ENCODE measurements at regions not wholly inside any gene's neighbourhood (a gene's known extent, or its start where the extent isn't known, plus 50 kb on each side); places are given as distances from the start of the nearest gene placed in this dataset.

DNA sequence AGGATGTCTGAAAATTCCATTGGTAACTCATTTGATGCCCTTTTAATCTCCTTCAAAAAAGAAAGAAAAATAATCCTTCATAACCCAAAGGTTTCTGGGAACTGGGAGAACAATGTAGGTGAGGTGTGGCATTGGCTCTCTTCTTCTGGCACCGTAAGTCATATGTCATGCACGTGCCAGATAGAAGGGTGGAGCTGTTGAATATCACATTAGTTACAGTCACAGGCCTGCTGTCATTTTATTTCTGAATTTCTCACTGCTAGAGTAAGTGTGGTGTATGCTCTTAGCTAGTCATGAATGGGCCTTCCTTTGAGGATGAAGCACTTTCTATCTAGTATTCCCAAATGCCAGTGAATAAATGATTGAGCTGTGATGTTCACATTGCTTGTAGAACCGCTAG, 201.8 kb upstream of the SGCD start:
- Histone ChIP-seq H3K4me1 (no peaks in the 10 kb centered on the region), H3K27ac (no peak overlapping the region), H3K9me3 (no peaks in the 10 kb centered on the region), H3K36me3 (no peaks in the 10 kb centered on the region), H3K27me3 (no peaks in the 10 kb centered on the region), H3K4me3 (replicated peaks in 1 of 3) (no peak overlapping the region)
- intact Hi-C loops (cut with DNase I), result no loop called here
- TF ChIP-seq, protein P1, sequence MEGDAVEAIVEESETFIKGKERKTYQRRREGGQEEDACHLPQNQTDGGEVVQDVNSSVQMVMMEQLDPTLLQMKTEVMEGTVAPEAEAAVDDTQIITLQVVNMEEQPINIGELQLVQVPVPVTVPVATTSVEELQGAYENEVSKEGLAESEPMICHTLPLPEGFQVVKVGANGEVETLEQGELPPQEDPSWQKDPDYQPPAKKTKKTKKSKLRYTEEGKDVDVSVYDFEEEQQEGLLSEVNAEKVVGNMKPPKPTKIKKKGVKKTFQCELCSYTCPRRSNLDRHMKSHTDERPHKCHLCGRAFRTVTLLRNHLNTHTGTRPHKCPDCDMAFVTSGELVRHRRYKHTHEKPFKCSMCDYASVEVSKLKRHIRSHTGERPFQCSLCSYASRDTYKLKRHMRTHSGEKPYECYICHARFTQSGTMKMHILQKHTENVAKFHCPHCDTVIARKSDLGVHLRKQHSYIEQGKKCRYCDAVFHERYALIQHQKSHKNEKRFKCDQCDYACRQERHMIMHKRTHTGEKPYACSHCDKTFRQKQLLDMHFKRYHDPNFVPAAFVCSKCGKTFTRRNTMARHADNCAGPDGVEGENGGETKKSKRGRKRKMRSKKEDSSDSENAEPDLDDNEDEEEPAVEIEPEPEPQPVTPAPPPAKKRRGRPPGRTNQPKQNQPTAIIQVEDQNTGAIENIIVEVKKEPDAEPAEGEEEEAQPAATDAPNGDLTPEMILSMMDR (IDR thresholded peaks at IDR 0.05), result no peak
- no peak for TF ChIP-seq POLR2A (IDR thresholded peaks at IDR 0.05)
- WGBS, 2 donors, result 83 to 86% methylated on average over 3 of the region's 3 CpGs
- DNase-seq, result no peak

GRCh38 chr5:156126716-156127115, 200.2 kb upstream of the SGCD start:
- WGBS, 2 donors, result 76 to 82% methylated on average over 1 of the region's 1 CpG
- no peaks in the 10 kb centered on the region for H3K27me3 ChIP-seq
- intact Hi-C loops (cut with DNase I), result no loop called here

DNA sequence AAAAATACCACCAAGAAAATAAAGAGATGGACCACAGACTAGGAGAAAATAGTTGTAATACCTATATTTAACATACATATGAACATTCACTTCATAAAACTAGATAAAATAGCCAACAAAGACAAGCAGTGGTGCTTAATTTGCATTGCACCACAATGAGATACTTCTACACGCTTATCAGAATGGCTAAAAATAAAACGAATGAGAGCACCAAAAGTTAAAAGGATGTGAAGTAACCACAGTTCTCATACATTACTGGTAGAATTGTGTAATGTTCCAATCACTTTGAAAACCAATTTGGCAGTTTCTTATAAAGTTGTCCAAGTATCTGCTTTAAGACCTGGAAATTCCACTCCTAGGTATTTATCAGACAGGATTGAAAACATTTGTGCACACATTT, 198.9 kb upstream of the SGCD start:
- H3K27ac ChIP-seq, result no peak overlapping the region
- WGBS, 2 donors, result 70 to 78% methylated on average over 2 of the region's 2 CpGs
- TF ChIP-seq, protein P1 (IDR thresholded peaks at IDR 0.05), result no peak
- no peak for TF ChIP-seq POLR2A (IDR thresholded peaks at IDR 0.05)
- intact Hi-C loops (cut with DNase I), result no loop called here
- no peak for DNase-seq
- H3K4me3 ChIP-seq (replicated peaks in 1 of 3), result no peak overlapping the region
- no peaks in the 10 kb centered on the region for H3K36me3 ChIP-seq
- H3K4me1 ChIP-seq, result peaks cover 0 to 5% of the 10 kb centered on the region in 2 donors
- H3K9me3 ChIP-seq, result no peaks in the 10 kb centered on the region
- H3K27me3 ChIP-seq, result no peaks in the 10 kb centered on the region

More at GRCh38 chr5:156126716-156127115, 200.2 kb upstream of the SGCD start:
- no peak for DNase-seq
- Histone ChIP-seq H3K9me3 (no peaks in the 10 kb centered on the region), H3K36me3 (no peaks in the 10 kb centered on the region), H3K4me1 (peaks cover 0 to under 1% of the 10 kb centered on the region in 2 donors), H3K4me3 (replicated peaks in 1 of 3) (no peak overlapping the region), H3K27ac (no peak overlapping the region)
- TF ChIP-seq, protein P1 (IDR thresholded peaks at IDR 0.05), result no peak
- TF ChIP-seq POLR2A (IDR thresholded peaks at IDR 0.05), result no peak

DNA sequence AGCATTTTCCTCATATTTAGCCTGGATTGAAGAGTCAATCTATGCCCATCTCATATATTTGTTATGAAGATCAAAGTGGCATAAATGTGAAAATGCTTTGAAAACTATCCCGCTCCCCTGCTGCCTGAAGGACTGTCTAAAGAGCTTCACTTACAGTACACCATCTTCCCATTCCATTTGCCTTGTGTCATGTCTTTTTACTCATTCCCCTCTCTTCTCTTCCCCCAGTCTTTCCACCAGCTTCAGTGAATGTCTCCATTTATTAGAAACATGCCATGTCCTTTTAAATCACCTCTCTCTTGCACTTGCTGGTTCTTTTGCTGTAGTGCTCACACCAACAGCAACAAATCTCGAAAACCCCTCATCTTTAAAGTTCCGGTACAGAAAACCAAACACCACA, 192.7 kb upstream of the SGCD start:
- WGBS, 2 donors, result 76 to 79% methylated on average over 3 of the region's 3 CpGs
- intact Hi-C loops (cut with DNase I), result no loop called here

GRCh38 chr5:156135531-156135930, 191.4 kb upstream of the SGCD start:
- DNase-seq, result no peak
- Histone ChIP-seq H3K36me3 (no peaks in the 10 kb centered on the region), H3K4me3 (replicated peaks in 1 of 3) (no peak overlapping the region), H3K27ac (no peak overlapping the region), H3K27me3 (no peaks in the 10 kb centered on the region), H3K9me3 (no peaks in the 10 kb centered on the region), H3K4me1 (peaks cover 0 to 10% of the 10 kb centered on the region in 2 donors)
- TF ChIP-seq, protein P1 (IDR thresholded peaks at IDR 0.05), result no peak
- no peak for TF ChIP-seq POLR2A (IDR thresholded peaks at IDR 0.05)
- intact Hi-C loops (cut with DNase I), result no loop called here
- 71 to 79% methylated on average over 1 of the region's 1 CpG for WGBS, 2 donors

More for the DNA sequence above, 192.7 kb upstream of the SGCD start:
- DNase-seq, result no peak
- peaks cover 0 to 10% of the 10 kb centered on the region in 2 donors for H3K4me1 ChIP-seq
- no peaks in the 10 kb centered on the region for H3K27me3 ChIP-seq
- no peak for TF ChIP-seq POLR2A (IDR thresholded peaks at IDR 0.05)
- TF ChIP-seq, protein P1 (IDR thresholded peaks at IDR 0.05), result no peak
- H3K27ac ChIP-seq, result no peak overlapping the region
- no peak overlapping the region for H3K4me3 ChIP-seq (replicated peaks in 1 of 3)
- H3K9me3 ChIP-seq, result no peaks in the 10 kb centered on the region
- no peaks in the 10 kb centered on the region for H3K36me3 ChIP-seq
